Muscle of leg (tissue), 3 donors: ENCODE measurements at regions not wholly inside any gene's neighbourhood (a gene's known extent, or its start where the extent isn't known, plus 50 kb on each side); places are given as distances from the start of the nearest gene placed in this dataset.
A peak's percentile ranks its signal among the peaks of the same experiment; 100 is the strongest.

Experiments
- DNase-seq: peaks from one replicate; pipeline ENCODE4 v3.0.0; 2013
- H3K27ac ChIP-seq: one replicate; pipeline ENCODE4 v1.5.1; 2013; ENCODE audit warnings: mild to moderate bottlenecking, low read length, control low read depth
- H3K27me3 ChIP-seq: one replicate; pipeline ENCODE4 v1.6.1; 2013; ENCODE audit warnings: low read length; ENCODE audit not compliant: control insufficient read depth, insufficient read depth
- H3K36me3 ChIP-seq: one replicate; pipeline ENCODE4 v1.6.1; 2013; ENCODE audit warnings: low read length; ENCODE audit not compliant: control insufficient read depth, insufficient read depth
- H3K4me1 ChIP-seq: one replicate; pipeline ENCODE4 v1.6.1; 2013; ENCODE audit warnings: low read length; ENCODE audit not compliant: control insufficient read depth, insufficient read depth
- H3K4me3 ChIP-seq: one replicate; pipeline ENCODE4 v1.5.1; 2013; ENCODE audit warnings: low read length, control low read depth
- H3K9me3 ChIP-seq: replicated peaks from 2 replicates; pipeline ENCODE4 v1.6.1; 2013; ENCODE audit warnings: low read depth, low read length; ENCODE audit not compliant: control insufficient read depth
- WGBS: methylation state at CpG from one replicate; pipeline ENCODE4 v1.1.5; 2013; ENCODE audit warnings: missing lambda C conversion rate; ENCODE audit not compliant: insufficient coverage; 5-methylcytosine and 5-hydroxymethylcytosine counted together

DNA sequence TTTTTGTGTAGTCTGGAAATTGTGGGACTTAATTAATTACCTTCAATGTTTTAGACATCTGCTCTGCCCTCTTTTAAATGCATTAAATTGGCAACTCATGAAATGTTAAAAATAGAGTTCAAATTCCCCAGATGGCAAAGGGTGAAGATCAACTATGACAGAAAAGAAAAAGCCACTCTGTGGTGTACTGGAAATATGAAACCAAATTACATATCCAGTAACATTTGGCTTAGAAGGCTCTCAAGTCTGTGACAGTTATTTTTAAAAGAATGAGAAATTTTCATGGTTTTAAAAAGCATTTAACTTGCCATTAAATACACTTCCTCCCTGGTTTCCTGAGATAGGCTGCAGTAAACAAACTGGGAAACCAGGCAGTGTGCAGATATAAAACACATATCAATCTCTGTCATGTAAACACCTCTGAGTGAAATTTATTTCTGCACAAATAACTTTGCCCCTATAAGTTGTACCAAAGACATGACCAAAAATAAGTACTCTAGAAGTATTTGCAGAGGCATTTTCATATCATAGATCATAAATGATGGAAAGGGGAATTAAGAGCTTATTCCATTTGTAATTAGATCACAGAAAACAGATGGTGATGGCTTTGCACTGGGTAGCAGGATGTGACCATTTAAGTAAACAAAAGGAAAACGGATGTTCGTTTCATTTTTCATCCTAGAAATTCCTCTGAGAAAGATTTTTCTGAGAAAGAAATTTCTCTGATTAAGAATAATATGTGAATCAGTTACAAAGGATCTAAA lies 360.1 kb downstream of the SAMD5 start:
- DNase-seq = peak; percentile 49
- Histone ChIP-seq H3K4me1 (peaks cover 8% of the 10 kb centered on the region), H3K36me3 (no peaks in the 10 kb centered on the region), H3K27me3 (no peaks in the 10 kb centered on the region), H3K9me3 (no peaks in the 10 kb centered on the region), H3K27ac (peak overlapping the region; percentile 25), H3K4me3 (no peak overlapping the region)
- WGBS = no CpG with 5 or more reads among the region's 2 CpGs

DNA sequence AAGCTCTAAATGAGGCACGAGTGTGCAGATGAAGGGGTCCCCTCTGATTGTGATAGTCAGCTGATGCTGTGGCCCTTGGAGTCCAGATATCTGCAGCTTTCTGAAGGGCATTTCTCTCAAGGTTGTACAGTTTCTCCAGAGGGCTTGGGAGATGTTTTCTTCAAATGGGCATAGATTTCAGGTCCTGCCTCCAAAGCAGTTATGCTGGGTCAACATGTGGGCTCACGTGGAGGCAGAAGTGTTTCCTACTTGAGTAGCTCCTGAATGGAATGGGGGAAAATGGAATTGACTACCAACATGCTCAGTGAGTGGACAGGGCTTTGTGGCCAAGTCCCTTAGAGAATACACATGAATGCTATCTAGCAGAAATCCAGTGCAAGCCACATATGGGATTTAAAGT lies 360.7 kb downstream of the SAMD5 start:
- Histone ChIP-seq H3K9me3 (no peaks in the 10 kb centered on the region), H3K4me1 (peaks cover 8% of the 10 kb centered on the region), H3K4me3 (no peak overlapping the region), H3K27me3 (no peaks in the 10 kb centered on the region), H3K36me3 (no peaks in the 10 kb centered on the region), H3K27ac (peak overlapping the region; percentile 25)
- 83% methylated on average over 1 of the region's 2 CpGs for WGBS
- DNase-seq = no peak

- DNase-seq = no peak
- WGBS = 60% methylated on average over 2 of the region's 5 CpGs
- no peaks in the 10 kb centered on the region for H3K9me3 ChIP-seq
- H3K27me3 ChIP-seq = no peaks in the 10 kb centered on the region
- peaks cover 8% of the 10 kb centered on the region for H3K4me1 ChIP-seq
- no peaks in the 10 kb centered on the region for H3K36me3 ChIP-seq
- no peak overlapping the region for H3K4me3 ChIP-seq
- H3K27ac ChIP-seq = no peak overlapping the region
Measured at GRCh38 chr6:147869869-147870268, 361.4 kb downstream of the SAMD5 start.

- no peaks in the 10 kb centered on the region for H3K27me3 ChIP-seq
- no peak for DNase-seq
- WGBS = 47% methylated on average over 2 of the region's 4 CpGs
- H3K4me3 ChIP-seq = no peak overlapping the region
- H3K27ac ChIP-seq = no peak overlapping the region
- no peaks in the 10 kb centered on the region for H3K9me3 ChIP-seq
- H3K36me3 ChIP-seq = no peaks in the 10 kb centered on the region
- H3K4me1 ChIP-seq = peaks cover 8% of the 10 kb centered on the region
Measured at GRCh38 chr6:147870506-147871110, 362.1 kb downstream of the SAMD5 start.

GRCh38 chr6:147872002-147872401 lies 363.5 kb downstream of the SAMD5 start:
- H3K27ac ChIP-seq = no peak overlapping the region
- peaks cover 8% of the 10 kb centered on the region for H3K4me1 ChIP-seq
- WGBS = no CpG with 5 or more reads among the region's 1 CpG
- no peaks in the 10 kb centered on the region for H3K9me3 ChIP-seq
- no peaks in the 10 kb centered on the region for H3K27me3 ChIP-seq
- H3K36me3 ChIP-seq = no peaks in the 10 kb centered on the region
- no peak overlapping the region for H3K4me3 ChIP-seq
- DNase-seq = no peak

GRCh38 chr6:147873816-147874215 lies 365.3 kb downstream of the SAMD5 start:
- H3K36me3 ChIP-seq = no peaks in the 10 kb centered on the region
- peaks cover 8% of the 10 kb centered on the region for H3K4me1 ChIP-seq
- H3K4me3 ChIP-seq = no peak overlapping the region
- H3K9me3 ChIP-seq = no peaks in the 10 kb centered on the region
- H3K27me3 ChIP-seq = no peaks in the 10 kb centered on the region
- no peak for DNase-seq
- H3K27ac ChIP-seq = no peak overlapping the region

- H3K4me1 ChIP-seq = peaks cover 4% of the 10 kb centered on the region
- H3K27ac ChIP-seq = no peak overlapping the region
- H3K9me3 ChIP-seq = no peaks in the 10 kb centered on the region
- 78% methylated on average over 6 of the region's 6 CpGs for WGBS
- no peak overlapping the region for H3K4me3 ChIP-seq
- H3K27me3 ChIP-seq = no peaks in the 10 kb centered on the region
- H3K36me3 ChIP-seq = no peaks in the 10 kb centered on the region
- no peak for DNase-seq
Measured at GRCh38 chr6:147874322-147874721, 365.8 kb downstream of the SAMD5 start.

DNA sequence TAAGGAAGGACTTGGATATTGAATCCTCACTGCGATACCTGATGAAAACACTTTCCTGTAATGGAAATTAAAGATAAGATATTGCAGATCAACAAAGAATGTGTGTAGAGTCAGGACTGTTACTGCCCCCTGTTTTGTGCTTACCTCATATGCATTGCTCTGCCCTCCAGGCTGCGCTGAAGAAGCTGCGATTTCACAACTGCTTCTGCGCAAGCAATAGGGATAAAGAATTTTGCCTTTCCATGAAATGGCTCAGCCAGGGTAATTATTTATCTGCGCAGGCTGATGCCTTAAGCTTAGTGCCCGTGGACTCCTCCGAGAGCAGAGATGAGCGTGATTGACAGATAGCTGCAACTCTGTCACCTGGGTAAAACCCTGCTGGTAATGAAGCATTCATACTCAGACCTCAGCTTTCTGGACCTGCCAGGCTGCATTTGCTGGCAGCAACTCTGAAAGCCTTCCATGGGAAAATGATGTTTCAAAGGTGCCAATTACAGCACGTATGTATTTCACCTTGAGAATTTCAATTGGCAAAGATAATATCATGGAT lies 370.6 kb downstream of the SAMD5 start:
- no peak for DNase-seq
- H3K36me3 ChIP-seq = no peaks in the 10 kb centered on the region
- H3K4me3 ChIP-seq = no peak overlapping the region
- H3K9me3 ChIP-seq = no peaks in the 10 kb centered on the region
- no peak overlapping the region for H3K27ac ChIP-seq
- H3K27me3 ChIP-seq = no peaks in the 10 kb centered on the region
- H3K4me1 ChIP-seq = no peaks in the 10 kb centered on the region
- WGBS = 93% methylated on average over 8 of the region's 9 CpGs

- H3K27me3 ChIP-seq = no peaks in the 10 kb centered on the region
- no peaks in the 10 kb centered on the region for H3K9me3 ChIP-seq
- WGBS = 63% methylated on average over 6 of the region's 6 CpGs
- H3K27ac ChIP-seq = no peak overlapping the region
- DNase-seq = no peak
- no peak overlapping the region for H3K4me3 ChIP-seq
- H3K36me3 ChIP-seq = no peaks in the 10 kb centered on the region
- H3K4me1 ChIP-seq = no peaks in the 10 kb centered on the region
Measured at GRCh38 chr6:147881432-147881831, 372.9 kb downstream of the SAMD5 start.

GRCh38 chr6:147888374-147888773 lies 379.9 kb downstream of the SAMD5 start:
- DNase-seq = no peak
- H3K4me1 ChIP-seq = no peaks in the 10 kb centered on the region
- H3K36me3 ChIP-seq = no peaks in the 10 kb centered on the region
- H3K27me3 ChIP-seq = no peaks in the 10 kb centered on the region
- no peak overlapping the region for H3K27ac ChIP-seq
- peaks cover 3% of the 10 kb centered on the region for H3K9me3 ChIP-seq
- WGBS = 50% methylated on average over 1 of the region's 2 CpGs
- H3K4me3 ChIP-seq = no peak overlapping the region
